Hepatocyte (in vitro differentiated cells): ENCODE measurements at regions not wholly inside any gene's neighbourhood (a gene's known extent, or its start where the extent isn't known, plus 50 kb on each side); places are given as distances from the start of the nearest gene placed in this dataset.
"Not testable (repeated sequence)": the region's sequence is repeated elsewhere in the genome, so short reads cannot be mapped to it uniquely, and the experiment has no call there.

ENCODE experiments used
- CTCF ChIP-seq: fragments of 200-600 bp; sonication (generic); IDR thresholded peaks from 2 replicates; pipeline ENCODE4 v1.5.1; 2016; ENCODE audit warnings: antibody characterized with exemption, mild to moderate bottlenecking; ENCODE audit not compliant: poor library complexity
- EZH2 ChIP-seq: fragments of 200-600 bp; sonication (generic); IDR thresholded peaks from 2 replicates; pipeline ENCODE4 v1.6.1; 2016; ENCODE audit warnings: antibody characterized with exemption, mild to moderate bottlenecking, borderline replicate concordance
- EZH2phosphoT487 ChIP-seq: fragments of 200-600 bp; sonication (generic); IDR thresholded peaks from one replicate; pipeline ENCODE4 v1.6.1; 2018; ENCODE audit warnings: antibody characterized with exemption, mild to moderate bottlenecking, low read depth, moderate library complexity; ENCODE audit not compliant: unreplicated experiment, severe bottlenecking

DNA sequence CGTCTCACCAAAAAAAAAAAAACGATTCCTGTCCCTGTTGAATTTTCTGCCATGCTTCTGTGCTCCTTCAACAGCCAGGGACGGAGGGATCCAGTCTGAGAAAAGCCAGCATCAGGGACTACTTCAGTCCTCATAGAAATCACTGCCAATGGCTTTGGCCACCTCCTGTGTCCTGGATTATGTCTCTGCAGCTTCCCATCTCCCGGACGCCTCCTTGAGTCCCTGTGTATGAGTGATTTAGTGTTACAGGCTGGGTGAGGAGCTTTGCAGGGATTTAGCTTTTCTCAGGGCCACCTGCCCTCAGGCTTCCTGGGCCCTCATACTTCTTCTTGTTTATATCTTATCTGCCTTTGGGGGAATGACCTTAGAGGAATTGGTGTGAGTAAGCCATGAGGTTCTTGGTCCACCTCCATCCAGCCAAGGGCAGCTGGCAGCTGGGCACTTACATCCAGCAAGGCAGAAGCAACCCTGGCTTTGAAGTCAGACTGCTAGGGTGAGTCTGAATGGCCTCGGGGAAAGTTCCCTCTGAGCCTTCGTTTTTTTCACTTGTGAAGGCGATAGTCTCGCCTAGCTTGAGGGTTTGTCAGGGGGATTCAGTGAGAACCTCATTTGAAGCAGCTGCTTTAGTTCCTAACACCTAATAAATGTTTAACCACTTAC lies 65.6 kb downstream of the NPIPB11 start:
- TF ChIP-seq CTCF, EZH2phosphoT487, EZH2: not testable (repeated sequence)
